ENCODE measurements at regions not wholly inside any gene's neighbourhood (a gene's known extent, or its start where the extent isn't known, plus 50 kb on each side); places are given as distances from the start of the nearest gene placed in this dataset.

- no peak for DNase-seq (ENCODE audit: extremely low spot score)
- Histone ChIP-seq H3K36me3 (ENCODE audit: insufficient read depth) (no peaks in the 10 kb centered on the region), H3K4me3 (ENCODE audit: low read depth, low read length) (no peak overlapping the region), H3K27ac (ENCODE audit: low read depth) (no peak overlapping the region), H3K4me1 (ENCODE audit: insufficient read depth) (no peaks in the 10 kb centered on the region)
- 49% methylated on average over 5 of the region's 5 CpGs for WGBS
Measured at GRCh38 chr18:2417861-2418610, 153.3 kb downstream of the METTL4 start.

- Histone ChIP-seq H3K36me3 (ENCODE audit: insufficient read depth) (no peaks in the 10 kb centered on the region), H3K27ac (ENCODE audit: low read depth) (no peak overlapping the region), H3K4me3 (ENCODE audit: low read depth, low read length) (no peak overlapping the region), H3K4me1 (ENCODE audit: insufficient read depth) (no peaks in the 10 kb centered on the region)
- 87% methylated on average over 4 of the region's 4 CpGs for WGBS
- DNase-seq (ENCODE audit: extremely low spot score), result no peak
Measured at GRCh38 chr18:2420367-2420766, 150.9 kb downstream of the METTL4 start.

GRCh38 chr18:2423761-2424160, 147.5 kb downstream of the METTL4 start:
- H3K27ac ChIP-seq (ENCODE audit: low read depth), result no peak overlapping the region
- WGBS, result 71% methylated on average over 5 of the region's 5 CpGs
- no peak for DNase-seq (ENCODE audit: extremely low spot score)
- no peaks in the 10 kb centered on the region for H3K4me1 ChIP-seq (ENCODE audit: insufficient read depth)
- no peak overlapping the region for H3K4me3 ChIP-seq (ENCODE audit: low read depth, low read length)
- H3K36me3 ChIP-seq (ENCODE audit: insufficient read depth), result no peaks in the 10 kb centered on the region

- Histone ChIP-seq H3K4me3 (ENCODE audit: low read depth, low read length) (no peak overlapping the region), H3K27ac (ENCODE audit: low read depth) (no peak overlapping the region), H3K36me3 (ENCODE audit: insufficient read depth) (no peaks in the 10 kb centered on the region), H3K4me1 (ENCODE audit: insufficient read depth) (no peaks in the 10 kb centered on the region)
- DNase-seq (ENCODE audit: extremely low spot score), result no peak
- WGBS, result 61% methylated on average over 3 of the region's 3 CpGs
Measured at GRCh38 chr18:2424420-2424819, 146.9 kb downstream of the METTL4 start.

GRCh38 chr18:2425426-2426317, 145.6 kb downstream of the METTL4 start:
- no peaks in the 10 kb centered on the region for H3K4me1 ChIP-seq (ENCODE audit: insufficient read depth)
- no peak overlapping the region for H3K4me3 ChIP-seq (ENCODE audit: low read depth, low read length)
- 67% methylated on average over 4 of the region's 4 CpGs for WGBS
- DNase-seq (ENCODE audit: extremely low spot score), result no peak
- H3K36me3 ChIP-seq (ENCODE audit: insufficient read depth), result no peaks in the 10 kb centered on the region
- H3K27ac ChIP-seq (ENCODE audit: low read depth), result no peak overlapping the region

- H3K4me3 ChIP-seq (ENCODE audit: low read depth, low read length), result no peak overlapping the region
- DNase-seq (ENCODE audit: extremely low spot score), result no peak
- peak overlapping the region; percentile 2 for H3K27ac ChIP-seq (ENCODE audit: low read depth)
- H3K36me3 ChIP-seq (ENCODE audit: insufficient read depth), result no peaks in the 10 kb centered on the region
- H3K4me1 ChIP-seq (ENCODE audit: insufficient read depth), result no peaks in the 10 kb centered on the region
Measured at GRCh38 chr18:2430191-2430590, 141.1 kb downstream of the METTL4 start.

- DNase-seq (ENCODE audit: extremely low spot score), result no peak
- H3K27ac ChIP-seq (ENCODE audit: low read depth), result no peak overlapping the region
- 88% methylated on average over 2 of the region's 2 CpGs for WGBS
- H3K4me3 ChIP-seq (ENCODE audit: low read depth, low read length), result no peak overlapping the region
- no peaks in the 10 kb centered on the region for H3K4me1 ChIP-seq (ENCODE audit: insufficient read depth)
- H3K36me3 ChIP-seq (ENCODE audit: insufficient read depth), result no peaks in the 10 kb centered on the region
Measured at GRCh38 chr18:2431806-2432205, 139.5 kb downstream of the METTL4 start.

- Histone ChIP-seq H3K27ac (ENCODE audit: low read depth) (no peak overlapping the region), H3K4me1 (ENCODE audit: insufficient read depth) (no peaks in the 10 kb centered on the region), H3K4me3 (ENCODE audit: low read depth, low read length) (no peak overlapping the region), H3K36me3 (ENCODE audit: insufficient read depth) (no peaks in the 10 kb centered on the region)
- DNase-seq (ENCODE audit: extremely low spot score), result no peak
- 57% methylated on average over 1 of the region's 1 CpG for WGBS
Measured at GRCh38 chr18:2433366-2433765, 137.9 kb downstream of the METTL4 start.

- Histone ChIP-seq H3K27ac (ENCODE audit: low read depth) (no peak overlapping the region), H3K4me1 (ENCODE audit: insufficient read depth) (no peaks in the 10 kb centered on the region), H3K36me3 (ENCODE audit: insufficient read depth) (no peaks in the 10 kb centered on the region), H3K4me3 (ENCODE audit: low read depth, low read length) (no peak overlapping the region)
- 92% methylated on average over 2 of the region's 2 CpGs for WGBS
- no peak for DNase-seq (ENCODE audit: extremely low spot score)
Measured at GRCh38 chr18:2441544-2441943, 129.8 kb downstream of the METTL4 start.

- H3K36me3 ChIP-seq (ENCODE audit: insufficient read depth), result no peaks in the 10 kb centered on the region
- DNase-seq (ENCODE audit: extremely low spot score), result no peak
- no peak overlapping the region for H3K27ac ChIP-seq (ENCODE audit: low read depth)
- H3K4me3 ChIP-seq (ENCODE audit: low read depth, low read length), result no peak overlapping the region
- H3K4me1 ChIP-seq (ENCODE audit: insufficient read depth), result no peaks in the 10 kb centered on the region
- 60% methylated on average over 3 of the region's 3 CpGs for WGBS
Measured at GRCh38 chr18:2442006-2442405, 129.3 kb downstream of the METTL4 start.

- H3K27ac ChIP-seq (ENCODE audit: low read depth), result no peak overlapping the region
- no peak overlapping the region for H3K4me3 ChIP-seq (ENCODE audit: low read depth, low read length)
- no peaks in the 10 kb centered on the region for H3K4me1 ChIP-seq (ENCODE audit: insufficient read depth)
- WGBS, result 67% methylated on average over 4 of the region's 4 CpGs
- DNase-seq (ENCODE audit: extremely low spot score), result no peak
- H3K36me3 ChIP-seq (ENCODE audit: insufficient read depth), result no peaks in the 10 kb centered on the region
Measured at GRCh38 chr18:2442726-2443275, 128.5 kb downstream of the METTL4 start.

GRCh38 chr18:2444201-2444875, 127.0 kb downstream of the METTL4 start:
- Histone ChIP-seq H3K27ac (ENCODE audit: low read depth) (no peak overlapping the region), H3K36me3 (ENCODE audit: insufficient read depth) (no peaks in the 10 kb centered on the region), H3K4me1 (ENCODE audit: insufficient read depth) (no peaks in the 10 kb centered on the region), H3K4me3 (ENCODE audit: low read depth, low read length) (no peak overlapping the region)
- 39% methylated on average over 5 of the region's 5 CpGs for WGBS
- DNase-seq (ENCODE audit: extremely low spot score), result no peak

GRCh38 chr18:2448565-2449151, 122.6 kb downstream of the METTL4 start:
- no peak overlapping the region for H3K27ac ChIP-seq (ENCODE audit: low read depth)
- 47% methylated on average over 2 of the region's 2 CpGs for whole genome bisulfite sequencing
- no peak overlapping the region for H3K4me3 ChIP-seq (ENCODE audit: low read depth, low read length)
- H3K4me1 ChIP-seq (ENCODE audit: insufficient read depth), result no peaks in the 10 kb centered on the region
- no peak for DNase-seq (ENCODE audit: extremely low spot score)
- H3K36me3 ChIP-seq (ENCODE audit: insufficient read depth), result no peaks in the 10 kb centered on the region

Measured in urinary bladder (tissue), 3 donors.